GM12872 (cell line): ENCODE measurements at regions not wholly inside any gene's neighbourhood (a gene's known extent, or its start where the extent isn't known, plus 50 kb on each side); places are given as distances from the start of the nearest gene placed in this dataset.

Experiments used
- CTCF ChIP-seq: IDR thresholded peaks from 3 replicates; pipeline ENCODE4 v1.5.1; 2011; ENCODE audit warnings: low read depth, mild to moderate bottlenecking, low read length, moderate library complexity; ENCODE audit not compliant: insufficient read depth

- TF ChIP-seq CTCF = no peak
Measured at GRCh38 chr12:87793131-87793530, 236.1 kb downstream of the C12orf50 start.

- TF ChIP-seq CTCF = no peak
Measured at GRCh38 chr12:87784350-87784749, 244.9 kb downstream of the C12orf50 start.

GRCh38 chr12:87783467-87783866 lies 245.7 kb downstream of the C12orf50 start:
- no peak for TF ChIP-seq CTCF

- TF ChIP-seq CTCF = no peak
Measured at GRCh38 chr12:87782838-87783237, 246.4 kb downstream of the C12orf50 start.

- TF ChIP-seq CTCF = no peak
Measured at GRCh38 chr12:87779858-87780498, 249.2 kb downstream of the C12orf50 start.

GRCh38 chr12:87779016-87779415 lies 250.2 kb downstream of the C12orf50 start:
- no peak for TF ChIP-seq CTCF

GRCh38 chr12:87778065-87778464 lies 251.1 kb downstream of the C12orf50 start:
- no peak for TF ChIP-seq CTCF
